Progenitor cell of endocrine pancreas (in vitro differentiated cells): ENCODE measurements at regions not wholly inside any gene's neighbourhood (a gene's known extent, or its start where the extent isn't known, plus 50 kb on each side); places are given as distances from the start of the nearest gene placed in this dataset.
"Not testable (repeated sequence)": the region's sequence is repeated elsewhere in the genome, so short reads cannot be mapped to it uniquely, and the experiment has no call there.

Experiments used
- DNase-seq: peaks from one replicate; pipeline ENCODE4 v3.0.0; 2021; ENCODE audit warnings: low spot score; ENCODE audit not compliant: unreplicated experiment
- H3K27ac Mint-ChIP-seq: 2 replicates; pipeline ENCODE4 v1.8.0; 2021; ENCODE audit warnings: mild to moderate bottlenecking, moderate library complexity, mixed read lengths
- H3K27me3 Mint-ChIP-seq: 2 replicates; pipeline ENCODE4 v1.8.0; 2021; ENCODE audit warnings: mixed read lengths
- H3K36me3 Mint-ChIP-seq: 2 replicates; pipeline ENCODE4 v1.8.0; 2022; ENCODE audit warnings: mixed read lengths; ENCODE audit not compliant: insufficient read depth
- H3K4me1 Mint-ChIP-seq: 2 replicates; pipeline ENCODE4 v1.8.0; 2021; ENCODE audit warnings: low read depth, mixed read lengths
- H3K4me3 Mint-ChIP-seq: 2 replicates; pipeline ENCODE4 v1.8.0; 2021; ENCODE audit warnings: low read depth, mild to moderate bottlenecking, moderate library complexity, mixed read lengths
- H3K9me3 Mint-ChIP-seq: 2 replicates; pipeline ENCODE4 v1.8.0; 2021; ENCODE audit warnings: low read depth, mixed read lengths
- TF ChIP-seq, protein P1 (sequence below): fragments of 200-600 bp; sonication (generic); IDR thresholded peaks from one replicate; pipeline ENCODE4 v1.5.0; 2021; ENCODE audit warnings: antibody characterized with exemption, mild to moderate bottlenecking; ENCODE audit not compliant: unreplicated experiment

DNA sequence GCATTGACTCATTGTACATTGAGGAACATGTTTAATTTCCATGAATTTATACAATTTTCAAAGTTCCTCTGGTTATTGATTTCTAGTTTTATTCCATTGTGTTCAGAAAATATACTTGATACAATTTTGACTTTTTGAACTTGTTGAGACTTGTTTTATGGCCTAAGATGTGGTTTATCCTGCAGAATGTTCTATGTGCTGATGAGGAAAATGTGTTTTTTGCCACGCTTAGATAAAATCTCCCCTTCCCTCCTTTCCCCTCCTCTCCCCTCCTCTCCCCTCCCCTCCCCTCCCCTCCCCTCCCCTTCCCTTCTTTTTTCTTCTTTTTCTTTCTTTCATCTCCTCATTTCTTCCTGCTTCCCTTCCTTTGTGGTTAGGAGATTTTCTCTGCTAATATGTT is 470.8 kb upstream of the MAP3K7 start:
- TF ChIP-seq, protein P1, sequence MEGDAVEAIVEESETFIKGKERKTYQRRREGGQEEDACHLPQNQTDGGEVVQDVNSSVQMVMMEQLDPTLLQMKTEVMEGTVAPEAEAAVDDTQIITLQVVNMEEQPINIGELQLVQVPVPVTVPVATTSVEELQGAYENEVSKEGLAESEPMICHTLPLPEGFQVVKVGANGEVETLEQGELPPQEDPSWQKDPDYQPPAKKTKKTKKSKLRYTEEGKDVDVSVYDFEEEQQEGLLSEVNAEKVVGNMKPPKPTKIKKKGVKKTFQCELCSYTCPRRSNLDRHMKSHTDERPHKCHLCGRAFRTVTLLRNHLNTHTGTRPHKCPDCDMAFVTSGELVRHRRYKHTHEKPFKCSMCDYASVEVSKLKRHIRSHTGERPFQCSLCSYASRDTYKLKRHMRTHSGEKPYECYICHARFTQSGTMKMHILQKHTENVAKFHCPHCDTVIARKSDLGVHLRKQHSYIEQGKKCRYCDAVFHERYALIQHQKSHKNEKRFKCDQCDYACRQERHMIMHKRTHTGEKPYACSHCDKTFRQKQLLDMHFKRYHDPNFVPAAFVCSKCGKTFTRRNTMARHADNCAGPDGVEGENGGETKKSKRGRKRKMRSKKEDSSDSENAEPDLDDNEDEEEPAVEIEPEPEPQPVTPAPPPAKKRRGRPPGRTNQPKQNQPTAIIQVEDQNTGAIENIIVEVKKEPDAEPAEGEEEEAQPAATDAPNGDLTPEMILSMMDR: no peak
- Mint-ChIP-seq H3K27me3 (no peaks in the 10 kb centered on the region), H3K36me3 (no peaks in the 10 kb centered on the region), H3K4me3 (no peak overlapping the region), H3K9me3 (peaks cover 27% of the 10 kb centered on the region), H3K27ac (no peak overlapping the region), H3K4me1 (no peaks in the 10 kb centered on the region)
- DNase-seq: no peak

DNA sequence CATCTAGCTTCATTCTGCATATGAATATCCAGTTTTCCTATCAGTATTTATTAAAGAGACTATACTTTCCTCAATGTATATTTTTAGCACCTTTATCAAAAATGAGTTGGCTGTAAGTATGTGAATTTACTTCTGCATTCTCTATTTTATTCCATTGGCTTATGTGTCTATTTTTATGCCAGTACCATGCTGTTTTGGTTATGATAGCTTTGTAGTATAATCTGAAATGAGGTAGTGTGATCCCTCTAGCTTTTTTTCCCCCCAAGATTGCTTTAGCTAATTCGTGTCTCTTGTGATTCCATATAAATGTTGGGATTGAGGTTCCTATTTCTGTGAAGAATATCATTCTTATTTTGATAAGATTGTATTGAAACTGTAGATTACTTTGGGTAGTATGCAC is 469.1 kb upstream of the MAP3K7 start:
- no peaks in the 10 kb centered on the region for H3K27me3 Mint-ChIP-seq
- H3K9me3 Mint-ChIP-seq: peaks cover 27% of the 10 kb centered on the region
- no peaks in the 10 kb centered on the region for H3K4me1 Mint-ChIP-seq
- H3K27ac Mint-ChIP-seq: no peak overlapping the region
- H3K4me3 Mint-ChIP-seq: no peak overlapping the region
- no peak for DNase-seq
- TF ChIP-seq, protein P1: no peak
- H3K36me3 Mint-ChIP-seq: no peaks in the 10 kb centered on the region

DNA sequence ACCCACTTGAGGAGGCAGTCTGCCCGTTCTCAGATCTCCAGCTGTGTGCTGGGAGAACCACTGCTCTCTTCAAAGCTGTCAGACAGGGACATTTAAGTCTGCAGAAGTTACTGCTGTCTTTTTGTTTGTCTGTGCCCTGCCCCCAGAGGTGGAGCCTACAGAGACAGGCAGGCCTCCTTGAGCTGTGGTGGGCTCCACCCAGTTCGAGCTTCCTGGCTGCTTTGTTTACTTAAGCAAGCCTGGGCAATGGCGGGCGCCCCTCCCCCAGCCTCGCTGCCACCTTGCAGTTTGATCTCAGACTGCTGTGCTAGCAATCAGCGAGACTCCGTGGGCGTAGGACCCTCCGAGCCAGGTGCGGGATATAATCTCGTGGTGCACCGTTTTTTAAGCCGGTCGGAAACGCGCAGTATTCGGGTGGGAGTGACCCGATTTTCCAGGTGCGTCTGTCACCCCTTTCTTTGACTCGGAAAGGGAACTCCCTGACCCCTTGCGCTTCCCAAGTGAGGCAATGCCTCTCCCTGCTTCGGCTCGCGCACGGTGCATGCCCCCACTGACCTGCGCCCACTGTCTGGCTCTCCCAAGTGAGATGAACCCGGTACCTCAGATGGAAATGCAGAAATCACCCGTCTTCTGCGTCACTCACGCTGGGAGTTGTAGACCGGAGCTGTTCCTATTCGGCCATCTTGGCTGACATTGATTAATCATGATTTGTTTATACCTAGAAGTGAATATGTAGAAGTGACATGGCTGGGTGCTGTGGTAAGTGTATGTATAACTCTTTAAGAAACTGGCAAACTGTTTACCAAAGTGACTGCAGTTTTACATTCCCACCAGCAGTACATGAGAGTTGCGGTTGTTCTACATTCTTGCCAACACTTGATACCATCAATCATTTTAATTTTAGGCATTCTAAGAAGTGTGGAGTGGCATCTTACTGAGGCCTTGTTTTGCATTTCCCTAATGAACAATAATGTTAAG is 465.9 kb upstream of the MAP3K7 start:
- H3K27me3 Mint-ChIP-seq, H3K4me1 Mint-ChIP-seq, DNase-seq, H3K36me3 Mint-ChIP-seq: not testable (repeated sequence)
- Mint-ChIP-seq H3K9me3 (peaks cover 23% of the 10 kb centered on the region), H3K27ac (peak overlapping the region; percentile 73), H3K4me3 (peak overlapping the region; percentile 67)

DNA sequence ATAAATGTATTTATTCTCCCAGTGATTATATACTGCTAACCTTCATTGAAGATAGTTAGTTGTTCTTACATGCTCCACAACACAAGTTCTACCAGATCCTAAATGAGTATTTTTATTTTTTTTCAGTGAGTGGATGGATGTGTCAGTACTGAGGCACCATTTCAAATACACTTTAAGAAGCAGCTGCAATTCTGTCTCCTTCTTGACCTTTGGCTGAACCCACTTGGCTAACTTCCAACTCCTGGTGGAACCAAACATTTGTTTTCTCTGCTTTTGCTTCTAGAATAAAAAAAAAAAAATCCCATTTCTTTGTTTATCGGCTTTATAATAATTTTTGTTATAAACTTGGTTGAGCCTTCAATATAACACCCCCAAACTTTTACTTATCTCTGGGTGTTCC is 458.3 kb upstream of the MAP3K7 start:
- H3K4me3 Mint-ChIP-seq: no peak overlapping the region
- peaks cover 3% of the 10 kb centered on the region for H3K9me3 Mint-ChIP-seq
- no peak for DNase-seq
- H3K4me1 Mint-ChIP-seq: peaks cover 4% of the 10 kb centered on the region
- no peaks in the 10 kb centered on the region for H3K36me3 Mint-ChIP-seq
- TF ChIP-seq, protein P1: no peak
- H3K27me3 Mint-ChIP-seq: no peaks in the 10 kb centered on the region
- H3K27ac Mint-ChIP-seq: no peak overlapping the region

DNA sequence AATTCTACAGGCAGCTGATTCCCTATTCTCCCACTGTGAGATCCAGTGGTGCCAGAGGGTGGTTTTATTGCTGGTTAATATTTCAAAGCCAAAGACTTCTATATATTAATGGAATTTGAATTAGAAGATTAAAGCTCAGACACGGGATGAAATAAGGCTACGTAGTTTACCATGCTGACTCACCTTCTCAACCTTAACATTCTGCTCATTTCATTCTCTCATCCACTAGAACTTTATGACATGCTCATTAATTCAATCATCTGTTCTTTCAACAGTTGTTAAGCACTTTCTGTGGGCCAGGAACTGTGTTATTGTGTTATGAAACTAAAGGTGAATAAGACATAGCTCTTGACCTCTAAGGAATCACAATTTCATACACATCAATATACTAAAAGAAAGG is 456.9 kb upstream of the MAP3K7 start:
- Mint-ChIP-seq H3K9me3 (peaks cover 3% of the 10 kb centered on the region), H3K27me3 (no peaks in the 10 kb centered on the region), H3K27ac (no peak overlapping the region), H3K36me3 (no peaks in the 10 kb centered on the region), H3K4me3 (no peak overlapping the region), H3K4me1 (peaks cover 4% of the 10 kb centered on the region)
- no peak for DNase-seq
- TF ChIP-seq, protein P1: no peak

DNA sequence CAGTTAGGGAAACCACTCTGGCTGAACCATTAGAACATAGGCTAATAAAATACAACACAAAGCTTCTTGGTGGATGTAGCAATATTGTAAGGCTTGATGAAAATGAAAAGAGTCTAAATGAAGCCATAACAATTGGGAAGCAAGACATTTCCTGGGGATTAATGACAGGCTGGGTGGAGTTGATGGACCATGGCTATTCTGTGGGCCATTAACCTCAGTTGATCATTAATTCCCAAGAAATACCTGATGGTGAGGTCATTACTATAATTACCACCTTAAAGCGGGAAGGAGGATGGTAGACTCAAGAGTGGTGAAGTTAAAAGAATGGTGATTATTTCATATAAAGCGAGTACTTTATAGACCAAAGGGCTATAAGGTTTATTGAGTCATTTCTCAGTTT is 455.8 kb upstream of the MAP3K7 start:
- Mint-ChIP-seq H3K4me3 (no peak overlapping the region), H3K27ac (no peak overlapping the region), H3K4me1 (peaks cover 4% of the 10 kb centered on the region), H3K9me3 (peaks cover 3% of the 10 kb centered on the region), H3K36me3 (no peaks in the 10 kb centered on the region), H3K27me3 (no peaks in the 10 kb centered on the region)
- TF ChIP-seq, protein P1: no peak
- no peak for DNase-seq
